ENCODE measurements at regions not wholly inside any gene's neighbourhood (a gene's known extent, or its start where the extent isn't known, plus 50 kb on each side); places are given as distances from the start of the nearest gene placed in this dataset.

GRCh38 chr2:146161256-146161882 lies 1641.5 kb upstream of the ZEB2 start:
- TF ChIP-seq POLR2A (IDR thresholded peaks at IDR 0.05) (no peak), POLR2AphosphoS5 (IDR thresholded peaks at IDR 0.05) (no peak), EP300 (IDR thresholded peaks at IDR 0.05) (no peak)
- TF ChIP-seq, protein P1, sequence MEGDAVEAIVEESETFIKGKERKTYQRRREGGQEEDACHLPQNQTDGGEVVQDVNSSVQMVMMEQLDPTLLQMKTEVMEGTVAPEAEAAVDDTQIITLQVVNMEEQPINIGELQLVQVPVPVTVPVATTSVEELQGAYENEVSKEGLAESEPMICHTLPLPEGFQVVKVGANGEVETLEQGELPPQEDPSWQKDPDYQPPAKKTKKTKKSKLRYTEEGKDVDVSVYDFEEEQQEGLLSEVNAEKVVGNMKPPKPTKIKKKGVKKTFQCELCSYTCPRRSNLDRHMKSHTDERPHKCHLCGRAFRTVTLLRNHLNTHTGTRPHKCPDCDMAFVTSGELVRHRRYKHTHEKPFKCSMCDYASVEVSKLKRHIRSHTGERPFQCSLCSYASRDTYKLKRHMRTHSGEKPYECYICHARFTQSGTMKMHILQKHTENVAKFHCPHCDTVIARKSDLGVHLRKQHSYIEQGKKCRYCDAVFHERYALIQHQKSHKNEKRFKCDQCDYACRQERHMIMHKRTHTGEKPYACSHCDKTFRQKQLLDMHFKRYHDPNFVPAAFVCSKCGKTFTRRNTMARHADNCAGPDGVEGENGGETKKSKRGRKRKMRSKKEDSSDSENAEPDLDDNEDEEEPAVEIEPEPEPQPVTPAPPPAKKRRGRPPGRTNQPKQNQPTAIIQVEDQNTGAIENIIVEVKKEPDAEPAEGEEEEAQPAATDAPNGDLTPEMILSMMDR (IDR thresholded peaks at IDR 0.05) = no peak

Measured in sigmoid colon (tissue), 4 donors.